ENCODE measurements at regions not wholly inside any gene's neighbourhood (a gene's known extent, or its start where the extent isn't known, plus 50 kb on each side); places are given as distances from the start of the nearest gene placed in this dataset.
A peak's percentile ranks its signal among the peaks of the same experiment; 100 is the strongest.
"Not testable (repeated sequence)": the region's sequence is repeated elsewhere in the genome, so short reads cannot be mapped to it uniquely, and the experiment has no call there.

GRCh38 chr4:137738375-137738990, 206.2 kb upstream of the PCDH18 start:
- DNase-seq (ENCODE audit: low read depth): no peak

- DNase-seq (ENCODE audit: low read depth): no peak
These were observed 203.3 kb upstream of the PCDH18 start for GRCh38 chr4:137735561-137736104.

DNA sequence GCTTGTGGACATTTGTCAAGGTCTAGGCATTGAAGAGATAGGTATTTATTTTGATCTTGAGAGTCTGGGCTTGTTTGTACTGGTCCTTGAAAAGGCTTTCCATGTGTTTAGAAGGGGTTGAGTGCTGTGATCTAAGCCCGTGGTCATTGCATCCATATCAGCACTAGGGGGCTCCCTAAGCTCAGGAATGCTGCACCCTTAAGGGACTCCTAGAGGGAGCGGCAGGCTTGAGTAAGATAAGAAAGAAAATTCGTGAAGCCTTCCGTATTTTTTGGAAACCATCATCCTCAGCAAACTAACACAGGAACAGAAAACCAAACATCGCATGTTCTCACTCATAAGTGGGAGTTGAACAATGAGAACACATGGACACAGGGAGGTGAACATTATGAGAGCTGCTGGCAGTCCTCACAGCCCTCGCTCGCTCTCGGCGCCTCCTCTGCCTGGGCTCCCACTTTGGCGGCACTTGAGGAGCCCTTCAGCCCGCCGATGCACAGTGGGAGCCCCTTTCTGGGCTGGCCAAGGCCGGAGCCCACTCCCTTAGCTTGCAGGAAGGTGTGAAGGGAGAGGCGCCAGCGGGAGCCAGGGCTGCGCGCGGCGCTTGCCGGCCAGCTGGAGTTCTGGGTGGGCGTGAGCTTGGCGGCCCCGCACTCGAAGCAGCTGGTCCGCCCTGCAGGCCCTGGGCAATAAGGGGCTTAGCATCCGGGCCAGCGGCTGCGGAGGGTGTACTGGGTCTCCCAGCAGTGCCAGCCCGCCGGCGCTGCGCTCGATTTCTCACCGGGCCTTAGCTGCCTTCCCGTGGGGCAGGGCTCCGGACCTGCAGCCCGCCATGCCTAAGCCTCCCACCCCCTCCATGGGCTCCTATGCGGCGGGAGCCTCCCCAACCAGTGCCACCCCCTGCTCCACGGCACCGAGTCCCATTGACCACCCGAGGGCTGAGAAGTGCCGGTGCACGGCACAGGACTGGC, 201.2 kb upstream of the PCDH18 start:
- not testable (repeated sequence) for DNase-seq (ENCODE audit: low read depth)

- no peak for DNase-seq (ENCODE audit: low read depth)
These were observed 190.6 kb upstream of the PCDH18 start for GRCh38 chr4:137722910-137723309.

GRCh38 chr4:137711502-137711901, 179.2 kb upstream of the PCDH18 start:
- DNase-seq (ENCODE audit: low read depth): no peak

GRCh38 chr4:137707626-137708025, 175.3 kb upstream of the PCDH18 start:
- DNase-seq (ENCODE audit: low read depth): no peak

- DNase-seq (ENCODE audit: low read depth): no peak
These were observed 174.9 kb upstream of the PCDH18 start for GRCh38 chr4:137707102-137707620.

DNA sequence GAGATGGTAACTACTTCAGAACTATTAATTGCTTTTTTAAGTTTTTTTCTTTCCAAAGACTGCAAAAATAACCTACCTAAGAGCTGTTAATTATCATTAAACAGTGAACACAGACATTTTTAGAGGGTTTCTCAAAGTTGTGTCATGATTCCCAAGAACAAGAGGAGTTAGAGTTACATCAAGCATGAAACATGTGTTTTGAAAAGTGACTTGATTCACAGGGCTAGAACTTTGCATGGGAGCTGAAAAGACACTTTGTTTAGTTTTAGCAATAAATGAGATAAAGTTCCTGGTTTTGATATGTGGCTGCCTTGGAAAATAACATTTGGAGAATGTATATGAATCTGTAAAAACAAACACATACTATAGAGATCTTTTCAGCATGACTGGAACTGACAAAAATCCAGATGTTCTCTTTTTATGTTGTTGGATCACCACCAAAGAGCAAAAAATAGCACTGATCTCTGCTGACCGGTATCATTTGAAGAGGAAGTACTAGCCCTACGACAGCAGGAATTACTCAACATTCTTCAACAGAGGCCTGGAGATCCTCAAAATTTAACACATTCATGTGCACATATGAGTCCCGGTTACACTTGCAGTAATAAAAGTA, 173.0 kb upstream of the PCDH18 start:
- DNase-seq (ENCODE audit: low read depth): peak; percentile 65

DNA sequence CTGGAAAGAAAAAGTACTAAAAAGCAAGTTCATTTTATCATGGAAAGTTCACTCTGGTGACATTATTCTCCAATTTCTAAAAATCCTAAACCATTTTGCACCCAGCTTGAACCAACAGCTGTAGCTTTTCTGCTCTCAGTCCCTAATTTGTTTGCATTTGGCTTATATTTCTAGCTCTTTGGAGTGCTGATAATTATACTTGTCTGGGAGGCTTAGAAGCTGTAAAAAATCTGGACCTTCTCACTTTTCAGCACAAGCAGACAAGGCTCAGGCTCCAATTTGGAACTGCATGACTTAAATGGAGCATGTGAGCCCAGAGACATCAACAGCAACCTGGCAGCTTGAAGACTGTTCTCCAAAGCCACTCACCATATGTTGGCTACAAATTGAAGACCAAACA, 170.9 kb upstream of the PCDH18 start:
- no peak for DNase-seq (ENCODE audit: low read depth)

GRCh38 chr4:137702512-137702911, 170.2 kb upstream of the PCDH18 start:
- no peak for DNase-seq (ENCODE audit: low read depth)

GRCh38 chr4:137701401-137701800, 169.1 kb upstream of the PCDH18 start:
- no peak for DNase-seq (ENCODE audit: low read depth)

GRCh38 chr4:137700751-137701150, 168.5 kb upstream of the PCDH18 start:
- DNase-seq (ENCODE audit: low read depth): no peak

DNA sequence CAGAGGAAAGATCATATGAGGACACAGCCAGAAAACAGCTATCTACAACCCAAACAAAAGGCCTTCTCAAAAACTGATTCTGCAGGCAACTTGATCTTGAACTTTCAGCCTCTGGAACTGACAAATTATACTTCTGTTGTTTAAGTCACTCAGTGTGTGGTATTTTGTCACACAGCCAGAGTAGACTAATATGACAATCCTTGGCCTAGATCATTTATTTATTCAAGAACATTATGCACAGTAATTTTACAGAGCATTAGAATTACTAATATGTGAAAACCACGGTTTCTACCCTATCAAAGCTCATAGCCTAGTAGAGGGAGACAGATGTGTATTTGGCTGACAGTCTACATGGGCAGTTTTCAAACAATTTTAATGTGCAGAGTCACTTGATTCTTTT, 167.8 kb upstream of the PCDH18 start:
- no peak for DNase-seq (ENCODE audit: low read depth)

GRCh38 chr4:137694138-137694537, 161.8 kb upstream of the PCDH18 start:
- no peak for DNase-seq (ENCODE audit: low read depth)

DNA sequence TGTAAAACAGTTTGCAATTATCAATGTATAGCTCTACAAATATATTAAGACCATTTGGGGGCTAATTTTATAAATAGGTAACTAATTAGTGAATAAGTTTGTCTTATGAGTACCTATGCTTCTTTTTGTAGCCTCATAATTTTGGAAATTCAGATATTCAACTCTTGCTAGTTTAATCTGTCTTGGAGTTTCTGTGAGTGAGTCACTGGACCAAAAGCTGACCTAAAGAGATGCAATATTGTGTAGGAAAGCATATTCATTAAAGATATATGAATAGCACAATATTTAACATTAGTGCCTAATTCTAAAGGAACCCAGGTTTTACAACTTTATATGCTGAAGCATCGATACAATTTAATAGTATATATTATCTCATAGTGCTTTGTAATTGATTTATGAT, 161.3 kb upstream of the PCDH18 start:
- DNase-seq (ENCODE audit: low read depth): no peak

DNA sequence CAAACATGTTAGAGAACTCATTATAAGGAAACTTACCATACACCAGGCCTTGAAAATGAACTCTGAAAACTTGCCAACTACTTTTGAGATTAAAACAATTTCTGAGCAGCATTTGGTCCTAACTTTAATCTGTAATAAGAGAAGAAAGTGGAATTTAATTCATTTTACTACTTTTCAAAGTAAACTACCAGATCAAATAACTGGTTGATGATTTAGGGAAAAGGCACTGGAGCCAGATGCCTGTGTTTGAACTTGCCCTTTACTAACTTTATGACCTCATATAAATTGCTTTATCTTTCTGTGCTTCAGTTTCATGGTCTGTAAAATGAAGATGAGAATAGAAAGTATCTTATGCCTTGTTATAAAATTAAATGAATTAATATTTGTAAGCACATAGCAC, 159.9 kb upstream of the PCDH18 start:
- DNase-seq (ENCODE audit: low read depth): no peak

GRCh38 chr4:137688651-137689050, 156.4 kb upstream of the PCDH18 start:
- DNase-seq (ENCODE audit: low read depth): no peak

DNA sequence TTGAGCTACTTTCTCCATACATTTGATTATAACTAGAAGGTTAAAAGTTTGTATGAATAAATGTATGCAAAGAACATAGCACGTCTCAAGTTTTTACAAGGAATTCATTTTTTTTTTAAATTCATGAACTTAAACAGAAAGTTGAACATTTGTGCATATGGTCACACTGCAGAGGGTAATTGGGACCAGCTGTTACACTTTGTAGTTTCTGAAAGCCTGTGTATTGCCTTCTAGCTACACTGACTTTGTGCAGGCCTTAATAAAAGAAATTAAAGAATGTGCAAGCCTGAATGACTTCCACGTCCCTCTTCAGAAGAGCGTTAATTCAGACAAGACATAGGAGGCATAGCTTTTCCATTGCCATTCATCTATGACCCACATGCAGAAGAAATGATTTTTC, 153.1 kb upstream of the PCDH18 start:
- DNase-seq (ENCODE audit: low read depth): no peak

GRCh38 chr4:137681081-137681480, 148.8 kb upstream of the PCDH18 start:
- no peak for DNase-seq (ENCODE audit: low read depth)

DNA sequence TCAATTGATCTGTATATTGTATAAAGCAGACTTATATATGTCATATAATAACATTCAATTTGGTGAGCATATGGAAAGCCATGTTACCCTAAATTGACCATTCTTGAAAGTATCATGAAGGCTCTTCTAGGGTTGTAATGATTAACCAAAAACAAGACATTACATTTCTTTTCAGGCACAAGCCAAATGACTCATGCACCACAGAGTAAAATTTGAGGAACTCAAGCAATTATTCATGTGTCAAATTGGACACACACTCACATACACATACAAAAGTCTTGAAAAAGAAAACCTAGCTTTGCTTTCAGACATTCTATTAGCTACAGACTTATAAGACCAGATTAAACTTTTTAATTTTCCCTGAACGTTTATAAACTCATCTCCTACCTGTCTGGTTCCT, 146.5 kb upstream of the PCDH18 start:
- DNase-seq (ENCODE audit: low read depth): no peak

GRCh38 chr4:137677863-137678262, 145.6 kb upstream of the PCDH18 start:
- peak; percentile 79 for DNase-seq (ENCODE audit: low read depth)

GRCh38 chr4:137676357-137676998, 144.2 kb upstream of the PCDH18 start:
- DNase-seq (ENCODE audit: low read depth): no peak

Measured in GM04503 (cell line).